Thyroid gland (tissue), 4 donors: ENCODE measurements at regions not wholly inside any gene's neighbourhood (a gene's known extent, or its start where the extent isn't known, plus 50 kb on each side); places are given as distances from the start of the nearest gene placed in this dataset.

ENCODE experiments used
- POLR2A ChIP-seq, 2 donors: fragments of 450-650 bp; IDR thresholded peaks; one replicate each; pipeline ENCODE4 v1.6.1; 2017; ENCODE audit warnings: antibody characterized with exemption in 2 of 2, mild to moderate bottlenecking in 2 of 2, moderate library complexity in 1 of 2
- TF ChIP-seq, protein P1 (sequence below), 6 experiments: fragments of 200-600 bp in 3 of 6; fragments of 450-650 bp in 3 of 6; sonication (generic) in 3 of 6; IDR thresholded peaks; one replicate each; pipeline ENCODE4 v1.5.1; 2016 to 2019; ENCODE audit warnings: antibody characterized with exemption in 6 of 6, mild to moderate bottlenecking in 2 of 6, inconsistent platforms in 1 of 6, moderate library complexity in 1 of 6

DNA sequence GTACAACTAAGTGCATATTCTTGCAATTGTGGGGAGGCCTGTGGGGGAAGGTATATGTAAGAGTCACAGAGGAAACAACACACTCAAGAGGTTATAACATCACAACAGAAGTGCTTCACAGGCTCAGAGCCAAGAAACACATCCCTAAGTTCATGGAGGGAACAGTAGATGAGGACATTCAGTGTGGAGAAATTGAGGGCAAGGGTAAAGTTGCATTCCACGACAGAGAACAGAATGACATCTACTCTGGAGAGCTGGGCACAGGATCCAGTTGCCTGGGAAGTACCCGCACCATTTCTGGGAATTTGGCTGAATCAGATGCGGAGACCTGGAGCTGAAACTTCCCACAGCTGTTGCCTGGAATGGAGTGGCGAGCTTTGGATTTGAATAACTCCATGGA is 197.2 kb downstream of the NXNL2 start:
- TF ChIP-seq, protein P1, sequence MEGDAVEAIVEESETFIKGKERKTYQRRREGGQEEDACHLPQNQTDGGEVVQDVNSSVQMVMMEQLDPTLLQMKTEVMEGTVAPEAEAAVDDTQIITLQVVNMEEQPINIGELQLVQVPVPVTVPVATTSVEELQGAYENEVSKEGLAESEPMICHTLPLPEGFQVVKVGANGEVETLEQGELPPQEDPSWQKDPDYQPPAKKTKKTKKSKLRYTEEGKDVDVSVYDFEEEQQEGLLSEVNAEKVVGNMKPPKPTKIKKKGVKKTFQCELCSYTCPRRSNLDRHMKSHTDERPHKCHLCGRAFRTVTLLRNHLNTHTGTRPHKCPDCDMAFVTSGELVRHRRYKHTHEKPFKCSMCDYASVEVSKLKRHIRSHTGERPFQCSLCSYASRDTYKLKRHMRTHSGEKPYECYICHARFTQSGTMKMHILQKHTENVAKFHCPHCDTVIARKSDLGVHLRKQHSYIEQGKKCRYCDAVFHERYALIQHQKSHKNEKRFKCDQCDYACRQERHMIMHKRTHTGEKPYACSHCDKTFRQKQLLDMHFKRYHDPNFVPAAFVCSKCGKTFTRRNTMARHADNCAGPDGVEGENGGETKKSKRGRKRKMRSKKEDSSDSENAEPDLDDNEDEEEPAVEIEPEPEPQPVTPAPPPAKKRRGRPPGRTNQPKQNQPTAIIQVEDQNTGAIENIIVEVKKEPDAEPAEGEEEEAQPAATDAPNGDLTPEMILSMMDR (IDR thresholded peaks at IDR 0.05), result no peak
- no peak for TF ChIP-seq POLR2A (IDR thresholded peaks at IDR 0.05)
